WTC11 (cell line): ENCODE measurements at regions not wholly inside any gene's neighbourhood (a gene's known extent, or its start where the extent isn't known, plus 50 kb on each side); places are given as distances from the start of the nearest gene placed in this dataset.

Source experiments
- NFATC4 ChIP-seq: fragments of 250-450 bp; sonication (Bioruptor Pico); IDR thresholded peaks from 2 replicates; pipeline ENCODE4 v1.9.0; 2021; ENCODE audit warnings: mild to moderate bottlenecking
- NR1H2 ChIP-seq: sonication (generic); formaldehyde crosslinking; IDR thresholded peaks from 2 replicates; pipeline ENCODE4 v1.9.0; 2021; ENCODE audit warnings: mild to moderate bottlenecking, moderate library complexity, missing genetic modification reagents
- NR2C2 ChIP-seq: sonication (generic); formaldehyde crosslinking; IDR thresholded peaks from 2 replicates; pipeline ENCODE4 v1.8.0; 2022; ENCODE audit warnings: mild to moderate bottlenecking, missing genetic modification reagents
- ZNF138 ChIP-seq: sonication (generic); formaldehyde crosslinking; conservative IDR thresholded peaks from 2 replicates; pipeline ENCODE4 v1.8.1; 2022; ENCODE audit warnings: mild to moderate bottlenecking, moderate library complexity, missing genetic modification reagents
- ZNF263 ChIP-seq: sonication (generic); formaldehyde crosslinking; IDR thresholded peaks from 2 replicates; pipeline ENCODE4 v1.8.1; 2022; ENCODE audit warnings: low read depth, mild to moderate bottlenecking, moderate library complexity, missing genetic modification reagents
- TF ChIP-seq, protein P1 (sequence below): sonication (generic); formaldehyde crosslinking; IDR thresholded peaks from 2 replicates; pipeline ENCODE4 v1.8.0; 2022; ENCODE audit warnings: mild to moderate bottlenecking, missing genetic modification reagents
- TF ChIP-seq, protein P2 (sequence below): fragments of 200-600 bp; IDR thresholded peaks from 2 replicates; pipeline ENCODE4 v1.8.0; 2022; ENCODE audit warnings: antibody characterized with exemption

DNA sequence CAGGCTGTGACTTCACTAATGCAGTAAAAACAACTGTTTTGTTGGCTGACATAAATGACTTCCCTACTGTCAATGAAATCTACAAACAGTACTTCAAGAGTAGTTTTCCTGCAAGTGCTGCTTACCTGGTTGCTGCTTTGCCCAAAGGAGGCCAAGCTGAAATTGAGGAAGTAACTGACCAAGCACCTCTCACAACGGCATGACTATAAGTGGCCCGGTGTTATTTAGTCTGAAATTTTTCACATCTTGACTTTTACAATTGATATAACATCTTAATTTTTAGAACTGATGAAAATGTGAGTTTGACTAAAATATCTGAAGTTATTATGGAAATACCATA is 274.9 kb upstream of the NR5A2 start:
- TF ChIP-seq NFATC4 (CRISPR knock-in tag) (no peak), ZNF138 (no peak), NR2C2 (CRISPR knock-in tag) (no peak), NR1H2 (CRISPR knock-in tag) (no peak), ZNF263 (CRISPR knock-in tag) (no peak)
- TF ChIP-seq, protein P1, sequence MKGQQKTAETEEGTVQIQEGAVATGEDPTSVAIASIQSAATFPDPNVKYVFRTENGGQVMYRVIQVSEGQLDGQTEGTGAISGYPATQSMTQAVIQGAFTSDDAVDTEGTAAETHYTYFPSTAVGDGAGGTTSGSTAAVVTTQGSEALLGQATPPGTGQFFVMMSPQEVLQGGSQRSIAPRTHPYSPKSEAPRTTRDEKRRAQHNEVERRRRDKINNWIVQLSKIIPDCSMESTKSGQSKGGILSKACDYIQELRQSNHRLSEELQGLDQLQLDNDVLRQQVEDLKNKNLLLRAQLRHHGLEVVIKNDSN (CRISPR knock-in tag): no peak
- TF ChIP-seq, protein P2, sequence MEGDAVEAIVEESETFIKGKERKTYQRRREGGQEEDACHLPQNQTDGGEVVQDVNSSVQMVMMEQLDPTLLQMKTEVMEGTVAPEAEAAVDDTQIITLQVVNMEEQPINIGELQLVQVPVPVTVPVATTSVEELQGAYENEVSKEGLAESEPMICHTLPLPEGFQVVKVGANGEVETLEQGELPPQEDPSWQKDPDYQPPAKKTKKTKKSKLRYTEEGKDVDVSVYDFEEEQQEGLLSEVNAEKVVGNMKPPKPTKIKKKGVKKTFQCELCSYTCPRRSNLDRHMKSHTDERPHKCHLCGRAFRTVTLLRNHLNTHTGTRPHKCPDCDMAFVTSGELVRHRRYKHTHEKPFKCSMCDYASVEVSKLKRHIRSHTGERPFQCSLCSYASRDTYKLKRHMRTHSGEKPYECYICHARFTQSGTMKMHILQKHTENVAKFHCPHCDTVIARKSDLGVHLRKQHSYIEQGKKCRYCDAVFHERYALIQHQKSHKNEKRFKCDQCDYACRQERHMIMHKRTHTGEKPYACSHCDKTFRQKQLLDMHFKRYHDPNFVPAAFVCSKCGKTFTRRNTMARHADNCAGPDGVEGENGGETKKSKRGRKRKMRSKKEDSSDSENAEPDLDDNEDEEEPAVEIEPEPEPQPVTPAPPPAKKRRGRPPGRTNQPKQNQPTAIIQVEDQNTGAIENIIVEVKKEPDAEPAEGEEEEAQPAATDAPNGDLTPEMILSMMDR: no peak
